IPS-NIHi7 (cell line): ENCODE measurements at regions not wholly inside any gene's neighbourhood (a gene's known extent, or its start where the extent isn't known, plus 50 kb on each side); places are given as distances from the start of the nearest gene placed in this dataset.
A peak's percentile ranks its signal among the peaks of the same experiment; 100 is the strongest.

Source experiments
- DNase-seq: peaks from one replicate; pipeline ENCODE4 v3.0.0; 2012; ENCODE audit warnings: mixed read lengths; ENCODE audit errors: extremely low spot score

DNA sequence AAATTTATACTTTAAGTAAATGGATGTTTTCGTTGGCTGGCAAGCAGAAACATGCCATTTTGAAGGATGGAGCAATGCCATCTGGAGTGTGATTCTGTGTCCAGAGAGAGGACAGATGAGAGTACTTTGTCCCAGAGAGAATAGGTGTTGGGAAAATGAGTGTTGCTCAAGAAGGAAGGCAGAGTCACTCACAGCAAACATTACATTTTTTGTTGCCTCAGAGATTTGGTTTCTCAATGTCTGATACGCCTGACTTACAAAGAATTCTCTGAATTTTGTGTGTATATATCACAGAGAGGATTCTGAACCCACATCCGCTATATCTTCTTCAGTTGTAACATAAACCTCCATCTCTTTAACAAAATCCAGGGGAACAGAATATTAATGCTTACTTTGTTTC lies 102.8 kb upstream of the PCDH18 start:
- no peak for DNase-seq

- DNase-seq, result no peak
Observed at GRCh38 chr4:137632842-137633241, 100.5 kb upstream of the PCDH18 start.

DNA sequence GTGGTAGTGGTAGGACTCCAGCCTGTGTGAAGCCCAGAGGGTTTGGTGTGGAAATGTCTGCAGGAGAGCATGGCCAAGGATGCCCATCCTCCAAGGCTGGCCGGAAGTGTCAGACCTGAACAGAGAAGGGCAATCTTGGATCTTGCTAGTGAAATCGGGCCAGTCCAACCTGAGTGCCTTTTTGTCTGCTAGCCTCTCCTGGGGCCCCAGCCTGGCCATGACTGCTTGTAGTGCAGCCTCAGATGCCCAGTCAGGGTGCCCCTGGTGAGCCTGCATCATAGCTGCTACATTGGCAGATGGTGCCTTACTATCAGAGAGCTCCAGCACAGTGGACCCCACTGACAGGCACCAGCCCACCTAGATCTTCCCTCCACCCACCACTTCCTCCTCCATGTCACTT lies 99.3 kb upstream of the PCDH18 start:
- DNase-seq, result no peak

DNA sequence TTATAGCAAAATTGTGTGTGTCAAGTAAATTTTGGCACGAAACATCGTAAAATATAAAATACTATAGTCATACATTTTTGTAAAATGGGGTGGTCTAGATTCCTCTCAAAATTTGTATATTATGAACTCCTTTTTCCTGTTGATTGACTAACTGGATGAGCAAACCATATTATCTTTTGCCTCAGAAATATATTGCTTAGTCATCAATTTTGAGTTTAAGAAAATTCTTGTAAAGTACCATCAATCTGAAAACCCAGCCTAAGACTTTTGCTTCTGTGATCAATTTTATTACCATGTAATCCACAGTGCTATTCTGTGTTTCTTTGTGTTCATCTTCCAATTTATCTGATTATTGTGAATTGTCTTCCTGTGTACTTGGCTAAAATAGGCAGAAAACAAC lies 98.0 kb upstream of the PCDH18 start:
- DNase-seq, result no peak

DNA sequence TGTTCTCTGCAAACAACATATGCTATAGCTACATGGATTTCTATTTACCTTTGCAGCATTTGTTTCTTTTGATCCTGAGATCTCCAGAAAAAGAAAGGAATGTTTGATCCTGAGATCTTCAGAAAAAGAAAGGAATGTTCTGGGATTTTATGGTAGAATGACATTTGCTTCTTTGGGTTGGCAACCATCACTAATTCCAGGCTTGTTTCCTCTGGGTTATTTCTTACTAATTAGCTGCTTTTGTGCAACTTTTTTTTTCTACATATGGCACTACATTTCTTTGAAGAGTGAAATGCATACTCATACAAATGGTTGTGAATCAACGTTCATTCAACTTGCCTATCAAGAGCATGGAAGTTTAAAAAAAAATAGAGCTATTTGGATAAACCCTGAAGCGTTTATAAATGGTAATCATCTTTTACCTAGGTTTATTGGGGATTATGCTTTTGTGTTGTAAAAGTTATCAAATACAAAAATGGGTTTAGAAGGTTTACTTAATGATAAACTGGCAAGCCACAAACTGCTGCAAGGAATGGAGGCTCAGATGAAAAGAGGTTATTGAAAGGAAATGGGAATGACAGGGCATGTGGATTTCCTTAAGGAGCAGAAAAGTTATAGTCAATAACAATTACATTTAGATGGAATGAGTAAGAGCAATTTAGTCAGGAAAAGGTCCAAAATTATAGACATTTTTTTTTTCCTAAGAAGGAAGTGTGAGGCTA lies 95.6 kb upstream of the PCDH18 start:
- DNase-seq, result no peak

DNA sequence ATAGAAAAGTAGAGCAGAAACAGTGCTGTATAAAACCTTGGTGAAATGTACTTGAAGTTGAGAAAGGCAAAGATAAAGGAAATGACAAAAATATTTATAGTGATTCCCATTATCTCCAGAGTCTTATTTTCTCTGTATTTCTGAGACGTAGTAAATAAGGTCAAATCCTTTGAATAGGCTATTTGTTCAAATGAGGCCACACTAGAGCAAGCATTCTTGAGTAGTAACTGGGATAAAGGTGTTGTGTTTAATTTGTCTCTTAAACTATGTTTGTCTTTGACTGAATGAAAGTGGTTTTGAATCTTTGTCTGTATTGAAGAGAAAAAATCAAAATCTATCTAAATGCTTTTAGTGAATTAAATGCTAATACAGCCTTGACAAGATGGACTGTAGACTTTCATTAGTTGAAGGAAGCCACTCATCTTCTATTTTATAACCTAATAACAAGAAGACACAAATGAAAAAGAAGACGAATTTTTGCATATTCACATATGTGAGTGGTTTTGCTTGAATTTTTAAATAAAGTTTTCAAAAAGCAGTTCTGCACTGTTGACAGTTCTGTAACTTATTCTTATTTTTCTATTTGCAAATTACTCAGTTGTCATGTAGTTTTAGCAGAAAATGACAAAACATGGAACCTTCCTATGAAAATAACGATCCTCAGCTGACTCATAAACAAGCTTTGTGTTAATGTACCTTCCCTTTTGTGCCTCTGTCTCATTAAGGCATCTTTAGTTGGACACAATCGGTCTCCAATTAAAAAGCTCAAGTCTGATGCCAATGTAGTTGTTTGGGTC lies 94.8 kb upstream of the PCDH18 start:
- no peak for DNase-seq

- no peak for DNase-seq
Observed at GRCh38 chr4:137623013-137623412, 90.7 kb upstream of the PCDH18 start.

DNA sequence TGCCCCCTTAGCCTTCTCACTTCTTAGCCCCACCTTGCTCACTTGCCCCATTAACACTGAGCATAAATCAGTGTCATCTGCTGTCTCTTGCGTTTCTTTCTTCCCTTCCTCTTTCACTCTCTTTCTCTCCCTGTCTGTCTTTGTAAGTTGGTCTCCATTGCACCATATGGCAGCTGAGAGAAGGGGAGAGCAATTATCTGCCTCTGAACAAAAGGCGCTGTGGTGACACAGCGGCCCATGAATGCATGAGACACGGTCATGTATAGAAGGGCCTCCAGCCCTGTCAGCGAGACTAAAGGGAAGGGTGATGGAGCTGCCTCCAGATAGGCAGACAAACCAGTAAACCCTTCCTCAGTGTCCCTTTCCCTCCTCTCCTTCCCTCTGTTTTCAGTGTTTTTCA lies 88.8 kb upstream of the PCDH18 start:
- DNase-seq, result no peak

- DNase-seq, result no peak
Observed at GRCh38 chr4:137614491-137614890, 82.2 kb upstream of the PCDH18 start.

- DNase-seq, result no peak
Observed at GRCh38 chr4:137611998-137612700, 79.9 kb upstream of the PCDH18 start.

- peak; percentile 17 for DNase-seq
Observed at GRCh38 chr4:137610960-137611359, 78.7 kb upstream of the PCDH18 start.

DNA sequence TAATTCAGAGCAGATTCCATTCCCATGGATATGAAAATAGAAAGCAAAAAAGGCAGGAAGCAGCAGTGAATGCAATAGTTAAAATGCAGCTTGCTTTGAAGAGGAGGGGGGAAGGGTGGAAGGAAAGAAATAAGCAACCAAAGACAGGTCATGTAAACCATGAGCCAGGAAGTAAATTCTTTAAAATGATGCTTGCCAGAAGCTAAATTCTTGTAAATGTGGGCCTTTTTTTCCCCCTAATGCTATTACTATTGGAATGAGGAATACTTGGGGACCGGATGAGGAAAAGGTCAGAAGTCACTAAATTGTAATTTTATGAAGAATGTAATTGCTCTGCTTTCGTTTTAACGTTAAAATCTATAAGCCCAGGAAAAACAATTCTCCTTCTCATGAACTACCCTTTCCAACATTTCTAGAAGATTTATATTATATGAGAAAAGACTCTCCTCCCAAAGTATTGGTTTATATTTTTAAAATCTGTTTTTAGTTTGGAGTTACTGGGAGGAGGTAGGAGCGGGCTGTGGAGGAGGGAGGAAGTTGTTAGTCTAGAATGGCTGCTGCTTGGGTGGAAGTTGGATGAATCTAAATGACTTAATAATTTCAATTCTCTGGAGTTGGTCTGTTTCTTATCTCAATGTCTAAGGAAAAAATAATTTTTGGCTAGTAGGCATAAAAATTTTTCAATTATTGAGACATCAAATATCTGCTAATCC lies 77.6 kb upstream of the PCDH18 start:
- DNase-seq, result peak; percentile 15

- no peak for DNase-seq
Observed at GRCh38 chr4:137608085-137608484, 75.8 kb upstream of the PCDH18 start.

- DNase-seq, result no peak
Observed at GRCh38 chr4:137602436-137602835, 70.1 kb upstream of the PCDH18 start.

- DNase-seq, result no peak
Observed at GRCh38 chr4:137601934-137602333, 69.6 kb upstream of the PCDH18 start.

- DNase-seq, result no peak
Observed at GRCh38 chr4:137599734-137600133, 67.4 kb upstream of the PCDH18 start.

DNA sequence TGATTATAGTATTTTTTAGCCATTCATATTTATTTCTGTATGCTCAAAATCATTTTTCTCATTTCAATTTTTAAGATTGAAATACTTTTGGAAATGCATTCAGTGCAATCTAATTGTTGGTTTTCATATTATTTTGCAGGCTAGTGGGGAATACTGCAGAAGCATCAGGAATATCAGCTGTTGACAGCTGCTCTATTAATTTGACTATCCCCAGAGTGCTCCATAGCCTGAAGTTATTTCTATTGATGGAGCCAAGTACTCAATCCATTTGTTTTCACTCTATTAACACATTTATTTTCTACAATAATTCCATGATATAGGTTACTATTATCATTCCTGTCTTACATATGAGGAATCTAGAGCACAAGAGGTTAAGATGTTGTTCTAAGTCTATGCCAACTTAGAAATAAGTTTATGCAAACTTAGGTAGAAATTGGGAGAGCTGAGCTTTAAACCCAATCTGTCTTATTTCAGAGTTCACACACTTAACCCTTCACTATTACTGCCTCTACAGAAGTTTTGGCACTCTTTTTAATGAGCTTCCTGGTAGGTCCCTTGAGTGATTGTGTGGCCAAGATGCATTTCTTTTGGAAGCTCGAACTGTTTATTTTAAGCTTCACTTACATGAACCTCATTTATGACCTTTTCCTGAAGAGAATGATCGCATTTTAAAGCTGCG lies 65.6 kb upstream of the PCDH18 start:
- no peak for DNase-seq

- DNase-seq, result no peak
Observed at GRCh38 chr4:137587796-137588195, 55.5 kb upstream of the PCDH18 start.

DNA sequence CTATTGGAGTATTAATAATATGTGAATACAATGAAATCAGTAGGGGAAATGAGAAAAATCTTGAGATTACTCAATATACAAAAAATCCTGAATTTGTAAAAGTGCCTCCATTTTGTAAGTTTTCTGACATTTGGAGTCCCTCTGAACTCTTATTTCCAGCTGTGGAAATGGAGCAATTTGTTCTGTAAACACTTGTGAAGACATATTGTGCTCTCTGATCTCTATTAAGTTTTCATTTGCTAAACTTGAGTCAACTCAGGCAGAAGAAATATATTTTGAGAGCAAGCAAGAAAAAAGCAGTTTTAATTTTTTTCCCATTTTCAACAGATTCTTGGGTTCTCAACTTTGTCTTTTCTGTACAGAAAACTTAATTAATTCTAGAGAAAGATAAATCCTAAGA lies 51.4 kb upstream of the PCDH18 start:
- no peak for DNase-seq
